Right forelimb (tissue), 1 donor: ENCODE measurements at regions not wholly inside any gene's neighbourhood (a gene's known extent, or its start where the extent isn't known, plus 50 kb on each side); places are given as distances from the start of the nearest gene placed in this dataset.

Experiments
- DNase-seq: peaks from one replicate; pipeline ENCODE4 v3.0.0-alpha.2; 2018

GRCh38 chr11:70522593-70523311 is 124.4 kb downstream of the CTTN start:
- DNase-seq: no peak

GRCh38 chr11:70523384-70524095 is 125.2 kb downstream of the CTTN start:
- no peak for DNase-seq

- no peak for DNase-seq
Observed at GRCh38 chr11:70524096-70524922, 126.0 kb downstream of the CTTN start.

GRCh38 chr11:70525006-70525405 is 126.7 kb downstream of the CTTN start:
- DNase-seq: no peak

- DNase-seq: no peak
Observed at GRCh38 chr11:70525466-70525865, 127.1 kb downstream of the CTTN start.

- DNase-seq: no peak
Observed at GRCh38 chr11:70526116-70527045, 128.1 kb downstream of the CTTN start.

GRCh38 chr11:70527046-70527395 is 128.7 kb downstream of the CTTN start:
- no peak for DNase-seq

- DNase-seq: no peak
Observed at GRCh38 chr11:70527429-70528045, 129.2 kb downstream of the CTTN start.

GRCh38 chr11:70528046-70528793 is 129.9 kb downstream of the CTTN start:
- no peak for DNase-seq

- no peak for DNase-seq
Observed at GRCh38 chr11:70528794-70529580, 130.7 kb downstream of the CTTN start.

GRCh38 chr11:70530010-70530409 is 131.7 kb downstream of the CTTN start:
- no peak for DNase-seq

GRCh38 chr11:70530629-70531185 is 132.4 kb downstream of the CTTN start:
- DNase-seq: no peak

- no peak for DNase-seq
Observed at GRCh38 chr11:70531281-70532065, 133.1 kb downstream of the CTTN start.

- DNase-seq: no peak
Observed at GRCh38 chr11:70532066-70532440, 133.7 kb downstream of the CTTN start.

GRCh38 chr11:70532731-70533130 is 134.4 kb downstream of the CTTN start:
- DNase-seq: no peak

GRCh38 chr11:70535191-70535971 is 137.1 kb downstream of the CTTN start:
- no peak for DNase-seq

GRCh38 chr11:70536051-70536877 is 137.9 kb downstream of the CTTN start:
- DNase-seq: no peak
